PC-3 (cell line): ENCODE measurements at regions not wholly inside any gene's neighbourhood (a gene's known extent, or its start where the extent isn't known, plus 50 kb on each side); places are given as distances from the start of the nearest gene placed in this dataset.

Experiments
- ATAC-seq: fragments of 200-7000 bp; cut with Tn5 transposase; 2 replicates; pipeline ENCODE4 v1.9.1; 2020; ENCODE audit warnings: mild to moderate bottlenecking, moderate library complexity
- BruUV-seq: library from RNA; stranded (reverse); fragments of 400-500 nt; replicated peaks from 2 replicates; lab custom pipeline; 2021; lab: Mats Ljungman, UMichigan
- CTCF ChIA-PET: fragments of 300-600 bp; sonication (Branson Sonifier 250); formaldehyde crosslinking; loops from one replicate; lab custom pipeline; 2022; ENCODE audit warnings: antibody characterized with exemption; lab: Charles Lee
- POLR2A ChIA-PET: fragments of 300-600 bp; sonication (Branson Sonifier 250); formaldehyde crosslinking; loops from one replicate; lab custom pipeline; 2022; ENCODE audit warnings: antibody characterized with exemption; ENCODE audit not compliant: unreplicated experiment; lab: Charles Lee
- DNase-seq: peaks from one replicate; pipeline ENCODE4 v3.0.0-alpha.2; 2015
- H2AFZ ChIP-seq: fragments of 300-600 bp; sonication (generic); 2 replicates; pipeline ENCODE4 v1.6.0; 2016; ENCODE audit warnings: antibody characterized with exemption, low read length
- H3F3A ChIP-seq: fragments of 300-600 bp; sonication (generic); one replicate; pipeline ENCODE4 v1.6.0; 2017; ENCODE audit warnings: antibody characterized with exemption, low read length, control low read depth, mild to moderate bottlenecking; ENCODE audit not compliant: unreplicated experiment
- H3K27ac ChIP-seq: fragments of 300-600 bp; sonication (generic); 2 replicates; pipeline ENCODE4 v1.5.1; 2016; ENCODE audit warnings: mild to moderate bottlenecking, low read length
- H3K27me3 ChIP-seq: fragments of 300-600 bp; sonication (generic); 2 replicates; pipeline ENCODE4 v1.6.1; 2016; ENCODE audit warnings: low read length, mixed read lengths
- H3K36me3 ChIP-seq: fragments of 300-600 bp; sonication (generic); 2 replicates; pipeline ENCODE4 v1.6.1; 2016; ENCODE audit warnings: low read depth, mixed run types, low read length, mixed read lengths
- H3K4me1 ChIP-seq: fragments of 300-600 bp; sonication (generic); 2 replicates; pipeline ENCODE4 v1.5.1; 2016; ENCODE audit warnings: low read length; ENCODE audit not compliant: insufficient read depth
- H3K4me2 ChIP-seq: fragments of 300-600 bp; sonication (generic); 2 replicates; pipeline ENCODE4 v1.6.0; 2016; ENCODE audit warnings: low read length
- H3K4me3 ChIP-seq: fragments of 300-600 bp; sonication (generic); 2 replicates; pipeline ENCODE4 v1.5.1; 2016; ENCODE audit warnings: mild to moderate bottlenecking, low read length, mixed read lengths
- H3K79me2 ChIP-seq: fragments of 300-600 bp; sonication (generic); 2 replicates; pipeline ENCODE4 v1.6.1; 2017; ENCODE audit warnings: low read length, mixed read lengths
- H3K9ac ChIP-seq: fragments of 300-600 bp; sonication (generic); 2 replicates; pipeline ENCODE4 v1.6.0; 2016; ENCODE audit warnings: mild to moderate bottlenecking, low read length
- H3K9me2 ChIP-seq: fragments of 300-600 bp; sonication (generic); replicated peaks from 2 replicates; pipeline ENCODE4 v1.6.1; 2016; ENCODE audit warnings: mixed run types, low read length, mixed read lengths
- H3K9me3 ChIP-seq: fragments of 300-600 bp; sonication (generic); 2 replicates; pipeline ENCODE4 v1.6.1; 2016; ENCODE audit warnings: low read length, mixed read lengths
- H4K20me1 ChIP-seq: fragments of 300-600 bp; sonication (generic); 2 replicates; pipeline ENCODE4 v1.6.1; 2016; ENCODE audit warnings: low read length, mixed read lengths
- CTCF ChIP-seq: fragments of 300-600 bp; sonication (generic); conservative IDR thresholded peaks from 2 replicates; pipeline ENCODE4 v1.5.1; 2017; ENCODE audit warnings: antibody characterized with exemption, low read depth, mild to moderate bottlenecking, low read length
- EZH2 ChIP-seq: fragments of 300-600 bp; sonication (generic); IDR thresholded peaks from one replicate; pipeline ENCODE4 v1.6.1; 2017; ENCODE audit warnings: antibody characterized with exemption, mild to moderate bottlenecking, low read length; ENCODE audit not compliant: unreplicated experiment
- EZH2phosphoT487 ChIP-seq: fragments of 300-600 bp; sonication (generic); IDR thresholded peaks from 2 replicates; pipeline ENCODE4 v1.6.1; 2018; ENCODE audit warnings: mild to moderate bottlenecking, antibody characterized with exemption, low read length, borderline replicate concordance
- intact Hi-C: fragments of 100-400 bp; cut with micrococcal nuclease; formaldehyde crosslinking; loops from 2 replicates; pipeline ENCODE4 v1.9.0; 2023

- no peaks in the 10 kb centered on the region for H3F3A ChIP-seq
- no peaks in the 10 kb centered on the region for H3K4me1 ChIP-seq
- ATAC-seq (no peak), DNase-seq (no peak)
- H3K27me3 ChIP-seq = no peaks in the 10 kb centered on the region
- no peaks in the 10 kb centered on the region for H3K9me3 ChIP-seq
- TF ChIP-seq EZH2 (no peak), EZH2phosphoT487 (no peak), CTCF (no peak)
- H3K36me3 ChIP-seq = no peaks in the 10 kb centered on the region
- H3K9me2 ChIP-seq = no peaks in the 10 kb centered on the region
- no TSS peak for BruUV-seq
- no peaks in the 10 kb centered on the region for H4K20me1 ChIP-seq
- CTCF ChIA-PET = no interaction called here
- H3K9ac ChIP-seq = no peak overlapping the region
- no peaks in the 10 kb centered on the region for H3K79me2 ChIP-seq
- no peak overlapping the region for H3K4me3 ChIP-seq
- intact Hi-C loops = no loop called here
- H3K27ac ChIP-seq = no peak overlapping the region
- no peak overlapping the region for H2AFZ ChIP-seq
- POLR2A ChIA-PET = no interaction called here
- no peak overlapping the region for H3K4me2 ChIP-seq
Measured at GRCh38 chr10:80753612-80754011, 215.9 kb downstream of the SH2D4B start.

GRCh38 chr10:80755893-80756292 is 218.2 kb downstream of the SH2D4B start:
- Histone ChIP-seq H2AFZ (no peak overlapping the region), H3K27me3 (no peaks in the 10 kb centered on the region), H3K4me1 (no peaks in the 10 kb centered on the region), H4K20me1 (no peaks in the 10 kb centered on the region), H3K27ac (no peak overlapping the region), H3K79me2 (no peaks in the 10 kb centered on the region), H3K9me2 (no peaks in the 10 kb centered on the region), H3K4me2 (no peak overlapping the region), H3K36me3 (no peaks in the 10 kb centered on the region), H3F3A (no peaks in the 10 kb centered on the region), H3K9ac (no peak overlapping the region), H3K4me3 (no peak overlapping the region), H3K9me3 (no peaks in the 10 kb centered on the region)
- ATAC-seq (no peak), DNase-seq (no peak)
- CTCF ChIA-PET = no interaction called here
- no peak for TF ChIP-seq EZH2phosphoT487
- no peak for TF ChIP-seq CTCF
- no peak for TF ChIP-seq EZH2
- POLR2A ChIA-PET = no interaction called here
- BruUV-seq = no TSS peak
- intact Hi-C loops = no loop called here

- ChIA-PET POLR2A (no interaction called here), CTCF (no interaction called here)
- H3F3A ChIP-seq = no peaks in the 10 kb centered on the region
- no peaks in the 10 kb centered on the region for H3K4me1 ChIP-seq
- DNase-seq (no peak), ATAC-seq (no peak)
- no peaks in the 10 kb centered on the region for H3K79me2 ChIP-seq
- intact Hi-C loops = no loop called here
- H3K9me2 ChIP-seq = no peaks in the 10 kb centered on the region
- H3K4me3 ChIP-seq = no peak overlapping the region
- H4K20me1 ChIP-seq = no peaks in the 10 kb centered on the region
- no peak for TF ChIP-seq CTCF
- TF ChIP-seq EZH2phosphoT487 = no peak
- TF ChIP-seq EZH2 = no peak
- no peaks in the 10 kb centered on the region for H3K9me3 ChIP-seq
- no peak overlapping the region for H3K4me2 ChIP-seq
- H2AFZ ChIP-seq = no peak overlapping the region
- H3K36me3 ChIP-seq = no peaks in the 10 kb centered on the region
- H3K27me3 ChIP-seq = no peaks in the 10 kb centered on the region
- no TSS peak for BruUV-seq
- no peak overlapping the region for H3K9ac ChIP-seq
- no peak overlapping the region for H3K27ac ChIP-seq
Measured at GRCh38 chr10:80759693-80760092, 222.0 kb downstream of the SH2D4B start.
